ENCODE measurements at regions not wholly inside any gene's neighbourhood (a gene's known extent, or its start where the extent isn't known, plus 50 kb on each side); places are given as distances from the start of the nearest gene placed in this dataset.
A peak's percentile ranks its signal among the peaks of the same experiment; 100 is the strongest.

DNA sequence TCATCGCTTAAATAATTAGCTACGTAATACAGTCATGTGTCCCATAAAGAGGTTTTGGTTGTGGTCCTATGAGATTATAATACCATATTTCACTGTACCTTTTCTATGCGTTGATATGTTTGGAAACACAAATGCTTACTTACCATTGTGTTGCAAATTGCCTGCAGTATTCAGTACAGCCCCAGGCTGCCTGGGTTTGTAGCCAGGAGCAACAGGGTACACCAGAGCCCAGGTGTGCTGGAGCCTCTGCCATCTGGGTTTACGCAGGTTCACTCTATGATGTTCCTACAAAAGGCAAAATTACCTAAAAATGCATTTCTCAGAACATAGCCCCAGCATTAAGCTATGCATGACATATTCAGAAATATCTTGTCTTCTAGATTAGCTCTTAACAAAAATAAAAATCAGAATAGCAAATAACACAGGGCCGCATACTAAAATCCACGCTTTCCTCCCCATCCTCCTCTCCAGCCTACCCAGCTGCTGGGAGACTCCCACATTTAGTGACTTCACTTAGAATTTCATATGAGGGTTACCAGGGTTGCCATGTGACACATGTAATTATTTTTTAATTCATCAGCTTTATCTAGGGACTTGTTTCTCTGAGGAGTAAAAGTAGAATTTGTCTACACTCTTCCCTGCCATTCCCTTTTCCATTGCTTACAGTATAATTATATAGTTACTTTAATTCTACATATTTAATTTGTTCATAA, 559.0 kb upstream of the ADARB2 start:
- DNase-seq: no peak

DNA sequence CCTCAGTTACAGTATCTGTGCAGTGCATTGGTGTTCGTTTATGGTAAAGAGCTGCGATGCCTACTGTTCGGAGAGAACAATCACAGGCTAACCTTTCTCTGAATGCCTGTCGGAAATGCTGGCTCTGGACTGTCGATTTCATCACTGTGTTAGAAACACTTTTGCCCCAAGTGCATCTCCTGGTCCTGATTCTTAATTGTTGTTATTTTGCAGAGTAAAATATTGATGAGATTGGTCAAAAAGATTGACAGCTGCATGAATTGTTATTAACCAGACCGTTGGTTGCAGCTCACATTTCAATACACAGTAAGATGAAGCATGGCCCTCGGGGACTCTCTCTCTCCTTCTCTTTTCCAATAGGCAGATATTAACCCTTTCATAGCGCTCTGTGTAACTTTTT, 557.4 kb upstream of the ADARB2 start:
- no peak for DNase-seq

DNA sequence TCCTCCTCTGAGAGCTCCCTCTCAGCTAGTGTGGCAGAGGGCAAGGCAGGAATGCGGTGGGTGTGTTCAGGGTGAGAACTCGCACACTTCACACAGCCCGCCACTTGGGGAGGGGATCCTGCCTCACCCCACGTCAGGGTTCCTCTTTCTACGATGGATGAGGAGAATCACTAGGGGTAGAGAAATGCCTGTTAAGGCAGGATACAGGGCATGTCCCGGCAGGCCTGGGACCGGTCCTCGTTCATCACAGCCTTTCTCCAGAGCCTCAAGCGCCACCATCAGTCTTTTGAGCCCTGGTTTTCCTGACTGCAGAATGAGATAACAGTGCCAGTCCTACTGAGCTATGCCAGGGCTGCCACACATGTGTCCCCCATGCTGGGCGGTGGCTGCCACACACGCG, 546.7 kb upstream of the ADARB2 start:
- DNase-seq: no peak

DNA sequence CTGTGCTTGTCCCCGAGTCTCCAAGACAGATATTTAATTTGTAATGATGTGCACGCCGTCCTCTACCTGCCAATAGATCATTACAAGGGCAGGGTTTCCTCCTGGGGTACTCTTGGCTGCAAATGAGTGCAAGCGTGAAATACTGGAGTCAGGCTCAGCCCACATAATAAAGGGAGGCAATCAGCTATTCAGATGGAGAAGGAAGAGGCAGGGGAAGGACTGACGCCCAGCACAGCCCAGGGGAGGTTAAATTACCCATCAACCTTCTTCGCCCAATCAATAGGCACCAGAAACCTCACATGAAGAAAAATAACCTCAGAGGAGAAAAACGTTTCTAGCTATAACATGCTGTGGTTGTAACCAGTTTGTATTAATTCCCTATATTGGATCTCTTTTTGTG, 544.9 kb upstream of the ADARB2 start:
- no peak for DNase-seq

DNA sequence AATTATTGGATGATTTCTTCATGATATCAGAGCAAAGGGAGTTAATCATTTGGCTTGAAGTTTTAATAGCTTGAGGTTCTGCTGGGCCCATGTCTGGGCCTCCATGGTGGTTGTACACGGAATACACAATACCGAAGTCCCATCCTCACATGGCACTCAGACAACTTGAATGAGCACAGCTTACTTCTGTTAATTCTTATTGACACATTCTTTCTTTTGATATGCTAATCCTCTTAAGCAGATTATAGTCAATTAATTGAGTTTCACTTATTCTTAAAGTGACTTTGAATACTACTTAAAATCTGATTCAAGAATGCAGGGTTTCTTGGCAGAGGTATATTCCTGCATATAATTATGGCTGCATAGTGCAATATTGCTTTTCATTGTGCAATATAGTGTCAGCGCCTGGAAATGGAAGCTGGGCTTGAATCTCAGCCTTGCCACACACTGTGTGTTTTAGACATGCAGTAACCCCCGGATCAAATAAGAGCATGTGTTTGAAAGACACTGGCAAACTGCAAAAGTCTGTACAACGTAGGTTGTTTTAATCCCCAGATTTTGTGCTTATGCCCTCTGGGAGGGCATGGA, 543.5 kb upstream of the ADARB2 start:
- no peak for DNase-seq

DNA sequence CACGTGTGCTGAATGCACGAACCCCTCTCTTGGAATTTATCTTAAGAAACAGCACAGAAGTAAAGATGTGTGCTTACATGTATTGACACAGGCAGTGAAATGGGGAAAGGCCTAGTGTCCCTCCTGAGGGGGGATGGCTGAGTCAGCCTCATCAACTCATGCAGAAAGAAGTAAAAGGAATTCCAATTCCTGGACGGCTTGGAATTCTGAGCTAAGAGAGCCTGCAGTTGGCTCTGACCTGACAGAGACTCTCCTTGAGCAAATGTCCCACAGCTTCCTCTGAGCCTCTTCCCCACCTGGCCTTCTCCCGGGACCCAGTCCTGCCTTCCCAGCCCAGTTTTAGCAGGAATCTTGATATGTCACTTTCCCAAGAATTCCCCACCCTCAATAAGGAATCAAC, 542.4 kb upstream of the ADARB2 start:
- no peak for DNase-seq

DNA sequence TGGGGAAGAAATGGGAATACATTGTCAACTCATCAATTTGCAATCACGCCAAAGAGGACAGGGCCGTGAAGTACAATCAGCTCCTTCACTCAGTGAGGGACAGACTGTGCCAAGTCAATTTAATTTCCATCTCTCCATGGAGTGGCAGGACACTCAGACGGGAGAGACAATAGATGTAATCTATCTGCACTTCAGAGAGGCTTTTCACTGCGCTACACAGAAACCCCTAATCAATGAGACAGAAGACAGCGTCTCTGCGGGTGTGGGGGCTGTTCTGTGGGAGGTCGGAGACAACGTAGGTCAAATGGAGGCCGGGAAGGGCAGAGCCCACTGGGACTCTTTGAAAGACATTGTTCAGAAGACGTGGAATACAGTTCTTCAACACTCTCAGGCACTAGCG, 541.0 kb upstream of the ADARB2 start:
- peak; percentile 25 for DNase-seq

DNA sequence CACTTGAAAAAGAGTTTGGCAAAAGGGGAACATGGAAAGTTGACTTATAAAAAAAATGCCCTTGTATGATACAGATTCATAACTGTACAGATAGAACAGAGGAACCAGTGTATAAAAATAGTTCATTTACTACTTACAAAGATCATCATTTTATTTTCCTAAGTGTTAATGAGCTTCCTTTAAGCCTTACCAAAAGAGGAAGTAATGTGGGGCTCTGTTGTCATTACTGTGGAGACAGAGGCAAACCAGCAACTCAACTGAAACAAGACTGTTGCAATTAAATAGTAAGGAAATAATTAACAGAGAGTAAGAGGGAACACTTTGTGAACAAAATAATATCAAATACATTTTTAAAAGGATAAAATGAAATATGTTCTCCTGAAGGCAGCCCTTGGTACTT, 526.2 kb upstream of the ADARB2 start:
- no peak for DNase-seq

DNA sequence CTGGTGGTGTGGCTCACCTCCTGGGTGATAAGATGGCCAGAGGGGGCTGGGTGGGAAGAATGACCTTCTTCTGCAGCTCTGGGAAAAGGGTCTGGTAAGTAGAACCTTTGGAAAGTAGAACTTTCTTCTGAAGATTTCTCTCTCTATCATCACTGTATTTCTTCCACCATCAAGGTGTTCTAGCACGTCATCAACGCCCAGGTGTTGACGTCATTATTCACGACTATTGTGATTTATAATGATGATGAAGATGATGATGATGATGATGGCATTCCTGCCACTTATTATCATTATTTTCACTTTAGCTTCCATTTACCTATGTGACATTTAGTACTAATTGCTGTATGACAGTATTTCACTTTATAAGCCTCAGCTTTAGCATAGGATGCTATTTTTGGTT, 525.6 kb upstream of the ADARB2 start:
- no peak for DNase-seq

DNA sequence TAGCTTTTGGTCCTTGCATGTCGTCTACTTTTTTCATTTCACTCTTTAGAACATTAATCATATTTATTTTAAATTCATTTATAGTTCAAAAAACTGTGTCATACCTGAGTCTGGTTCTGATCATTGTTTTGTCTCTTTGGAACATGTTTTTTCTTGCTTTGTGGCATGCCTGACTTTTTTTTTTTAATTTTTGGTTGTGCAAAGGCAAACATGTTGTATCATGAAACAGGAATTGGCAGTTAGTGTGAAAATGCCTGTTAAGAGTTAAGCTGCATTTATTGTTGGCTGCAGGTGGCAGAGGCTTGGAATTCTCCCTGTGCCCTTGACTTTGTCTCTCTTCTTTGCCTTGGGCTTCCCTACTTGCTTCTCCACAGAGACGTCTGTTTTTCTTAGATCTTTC, 525.0 kb upstream of the ADARB2 start:
- DNase-seq: no peak

DNA sequence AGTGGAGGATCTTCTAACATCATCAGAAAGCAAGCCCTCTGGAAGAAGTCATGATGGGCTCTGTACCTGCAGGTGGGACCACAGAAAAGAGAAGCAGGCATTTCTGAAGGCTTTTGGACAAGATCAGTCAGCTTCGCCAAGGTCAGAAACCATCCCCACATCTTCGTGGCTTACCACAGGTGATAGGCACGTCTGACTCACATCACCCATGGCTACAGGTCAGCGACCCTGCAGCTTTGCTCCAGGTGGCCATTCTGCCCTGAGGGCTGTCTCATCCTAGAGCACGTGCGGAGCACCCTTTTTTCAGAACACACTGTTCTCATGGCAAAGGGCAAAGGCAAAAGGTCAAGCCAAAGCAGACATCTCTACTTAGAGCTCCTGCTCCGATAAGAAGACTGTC, 518.9 kb upstream of the ADARB2 start:
- no peak for DNase-seq

DNA sequence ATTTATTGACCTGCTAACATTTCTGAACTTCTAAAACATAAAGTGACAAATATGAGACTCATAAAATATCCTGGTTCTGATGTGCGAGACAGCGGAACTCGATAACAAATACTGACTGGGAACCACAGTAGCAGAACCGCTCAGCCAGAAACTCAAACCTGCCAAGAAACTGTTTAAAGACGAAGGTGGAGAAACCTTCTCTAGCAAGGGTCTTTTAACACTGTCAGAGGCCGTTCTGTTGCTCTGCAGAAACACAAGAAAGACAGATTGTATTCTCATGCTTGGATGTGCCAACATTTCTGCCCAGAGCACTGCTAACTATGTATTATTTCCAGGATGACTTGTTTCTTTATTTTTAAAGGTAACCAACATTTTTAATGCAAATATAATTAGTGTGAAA, 514.8 kb upstream of the ADARB2 start:
- no peak for DNase-seq

DNA sequence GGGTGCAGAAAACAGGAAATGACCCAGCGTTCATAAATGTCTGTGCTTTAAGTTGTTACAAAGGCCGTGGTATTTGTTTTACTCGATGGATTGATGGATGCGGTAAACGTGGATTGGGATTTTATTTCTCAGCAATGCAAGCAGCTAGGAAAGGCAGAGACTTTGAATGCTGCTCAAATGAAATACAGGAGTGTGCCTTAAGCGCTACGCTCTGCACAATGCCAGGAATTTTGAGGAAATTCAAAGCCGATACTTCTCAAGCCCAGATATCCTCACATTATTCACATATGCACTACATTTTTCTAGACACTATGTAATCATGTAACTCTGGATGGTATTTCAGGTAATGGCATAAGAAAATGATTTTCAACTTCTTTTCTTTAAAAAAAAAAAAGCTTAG, 514.3 kb upstream of the ADARB2 start:
- no peak for DNase-seq

DNA sequence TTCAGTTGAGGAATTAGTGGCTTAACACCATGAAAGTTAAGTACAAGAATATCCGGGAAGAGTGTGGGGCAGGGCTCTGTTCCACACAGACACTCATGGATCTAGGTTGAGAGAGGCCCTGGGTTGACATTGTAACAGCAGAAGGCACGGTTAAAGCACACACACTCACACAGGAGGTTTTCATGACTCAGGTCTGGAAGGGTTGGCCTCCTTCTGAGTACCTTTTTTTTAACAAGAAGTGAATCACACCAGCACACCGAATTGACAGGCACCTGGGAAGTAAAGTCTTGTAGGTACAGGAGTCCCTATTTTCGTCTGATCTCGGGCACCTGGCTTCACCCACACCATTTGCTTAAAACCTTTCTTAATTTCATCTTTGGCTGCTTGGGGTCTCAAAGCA, 509.4 kb upstream of the ADARB2 start:
- no peak for DNase-seq

DNA sequence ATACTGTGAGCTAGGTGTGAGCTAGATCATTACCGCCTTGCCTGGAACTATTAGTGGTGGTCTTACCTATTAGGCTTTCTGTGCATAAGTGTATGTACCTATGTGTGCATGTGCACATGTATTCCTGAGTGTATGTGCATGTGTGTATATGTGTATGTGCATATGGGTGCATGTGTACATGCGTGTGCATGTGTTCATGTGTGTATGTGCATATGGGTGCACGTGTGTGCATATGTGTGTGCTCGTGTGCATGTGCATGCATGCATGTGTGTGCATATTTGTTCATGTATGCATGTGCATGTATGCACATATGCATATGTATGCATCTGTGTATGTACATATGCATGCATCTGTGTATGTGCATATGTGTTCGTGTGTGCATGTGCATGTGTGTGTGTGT, 508.3 kb upstream of the ADARB2 start:
- DNase-seq: no peak

DNA sequence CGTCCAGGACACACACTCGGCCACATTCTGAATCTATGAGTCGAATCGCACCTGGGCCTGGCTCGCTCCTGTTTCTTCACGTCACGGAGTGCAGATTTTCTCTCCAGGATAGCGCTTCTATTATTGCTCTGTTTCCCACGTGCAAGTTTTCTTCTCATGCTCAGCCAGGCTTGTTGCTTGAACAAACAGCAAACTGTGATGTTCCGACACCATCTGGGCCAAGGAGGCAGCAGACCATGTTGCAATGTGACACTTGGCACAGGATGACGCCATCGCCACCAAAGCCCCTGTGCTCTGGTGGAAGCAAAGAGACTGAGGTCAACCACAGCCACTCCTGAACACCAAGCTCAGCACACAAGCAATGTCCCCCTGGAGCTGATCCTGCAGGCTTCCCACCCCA, 507.1 kb upstream of the ADARB2 start:
- DNase-seq: no peak

DNA sequence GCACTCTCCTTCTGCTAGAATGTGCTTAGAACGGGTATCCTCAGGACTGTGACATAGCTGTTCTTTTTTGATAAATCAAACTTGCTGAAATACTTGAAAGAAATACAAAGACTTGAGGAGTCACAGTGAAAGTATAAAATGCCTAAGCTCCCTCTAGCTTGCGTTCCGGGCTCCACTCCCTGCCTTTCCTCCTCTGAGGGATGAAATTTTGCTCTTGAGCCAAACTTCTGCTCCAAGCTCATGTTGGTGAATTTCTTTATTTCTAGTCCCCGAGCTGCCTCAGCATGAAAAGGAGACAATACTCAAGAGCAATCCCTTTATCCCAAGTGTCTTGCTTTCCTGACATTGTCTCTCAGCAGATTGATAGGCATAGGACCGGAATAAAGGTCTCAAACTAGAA, 499.6 kb upstream of the ADARB2 start:
- no peak for DNase-seq

DNA sequence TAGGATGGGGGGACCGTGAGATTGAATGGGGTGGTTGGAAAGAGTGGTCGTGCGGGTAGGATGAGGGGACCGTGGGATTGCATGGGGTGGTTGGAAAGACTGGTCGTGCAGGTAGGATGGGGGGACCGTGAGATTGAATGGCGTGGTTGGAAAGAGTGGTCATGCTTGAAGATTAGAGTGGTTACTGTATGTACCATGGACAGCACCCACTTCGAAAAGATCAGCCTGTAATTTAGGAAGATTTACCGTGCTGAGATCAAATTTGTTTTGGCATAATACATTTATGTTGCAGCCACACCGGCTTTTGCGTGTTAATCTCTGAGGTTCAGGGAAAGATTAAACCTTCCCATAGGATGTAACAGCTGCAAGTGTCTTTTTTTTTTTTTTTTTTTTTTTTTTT, 495.2 kb upstream of the ADARB2 start:
- no peak for DNase-seq

DNA sequence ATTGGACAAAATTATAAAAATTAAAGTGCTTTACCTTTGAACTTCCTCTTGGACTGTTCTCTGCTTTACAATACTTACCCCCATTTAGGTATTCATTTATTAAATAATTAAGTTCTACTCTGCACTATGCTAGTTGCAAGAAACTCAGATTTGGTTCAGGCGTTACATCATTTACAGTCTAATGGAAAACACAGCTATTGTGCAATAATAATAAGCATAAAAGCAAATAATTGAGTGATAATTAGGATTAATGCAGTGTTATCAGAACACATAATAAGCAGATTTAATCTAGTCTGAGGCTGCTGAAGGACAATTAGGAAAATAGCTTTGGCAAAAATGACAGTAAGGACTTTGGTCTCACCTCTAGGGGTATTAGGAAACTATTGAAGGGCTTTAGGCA, 493.2 kb upstream of the ADARB2 start:
- no peak for DNase-seq

DNA sequence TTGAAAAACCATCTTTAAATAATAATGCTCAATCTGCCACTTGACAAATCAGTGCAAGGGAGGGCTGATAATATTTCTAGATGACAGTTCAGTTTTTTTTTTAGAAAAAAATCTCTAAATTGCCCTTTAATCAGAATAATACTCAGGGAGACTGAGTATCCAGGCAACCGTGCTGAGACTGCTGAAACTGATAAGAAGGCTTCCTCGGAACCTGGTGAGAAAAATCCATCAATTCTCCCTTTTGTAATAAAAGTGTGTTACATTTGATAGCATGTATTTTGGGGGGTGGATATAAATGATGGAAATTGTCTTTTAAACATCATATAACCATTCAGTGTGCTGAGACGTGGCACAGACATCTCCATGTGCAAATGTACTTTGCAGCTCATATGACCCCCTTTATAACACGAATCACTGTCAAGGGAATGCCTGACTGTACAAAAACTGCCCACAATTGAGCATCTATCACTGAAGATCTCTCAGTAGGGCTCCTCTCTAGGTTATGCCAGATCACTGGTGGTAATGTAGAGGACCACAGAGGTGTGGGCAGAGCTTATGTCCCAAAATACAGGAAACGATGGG, 491.1 kb upstream of the ADARB2 start:
- no peak for DNase-seq

DNA sequence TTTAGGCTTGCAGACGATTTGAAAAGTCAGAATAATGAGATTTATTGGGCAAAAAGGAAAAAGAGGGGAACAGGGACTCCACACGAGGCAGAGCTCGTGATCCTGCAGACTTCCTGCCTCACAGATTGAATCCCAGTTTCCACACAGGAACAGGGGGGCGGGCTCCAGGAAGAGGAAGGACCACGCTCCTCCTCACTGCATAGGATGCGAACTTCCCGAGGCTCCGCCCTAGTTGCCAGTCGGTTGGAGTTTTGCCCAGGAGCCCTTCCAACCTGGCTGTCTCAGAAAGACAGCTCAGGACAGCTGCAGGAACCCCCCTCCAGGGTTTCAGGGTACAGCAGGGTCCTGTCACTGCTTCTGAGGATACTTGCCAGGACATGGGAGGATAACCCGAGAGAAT, 488.3 kb upstream of the ADARB2 start:
- no peak for DNase-seq

DNA sequence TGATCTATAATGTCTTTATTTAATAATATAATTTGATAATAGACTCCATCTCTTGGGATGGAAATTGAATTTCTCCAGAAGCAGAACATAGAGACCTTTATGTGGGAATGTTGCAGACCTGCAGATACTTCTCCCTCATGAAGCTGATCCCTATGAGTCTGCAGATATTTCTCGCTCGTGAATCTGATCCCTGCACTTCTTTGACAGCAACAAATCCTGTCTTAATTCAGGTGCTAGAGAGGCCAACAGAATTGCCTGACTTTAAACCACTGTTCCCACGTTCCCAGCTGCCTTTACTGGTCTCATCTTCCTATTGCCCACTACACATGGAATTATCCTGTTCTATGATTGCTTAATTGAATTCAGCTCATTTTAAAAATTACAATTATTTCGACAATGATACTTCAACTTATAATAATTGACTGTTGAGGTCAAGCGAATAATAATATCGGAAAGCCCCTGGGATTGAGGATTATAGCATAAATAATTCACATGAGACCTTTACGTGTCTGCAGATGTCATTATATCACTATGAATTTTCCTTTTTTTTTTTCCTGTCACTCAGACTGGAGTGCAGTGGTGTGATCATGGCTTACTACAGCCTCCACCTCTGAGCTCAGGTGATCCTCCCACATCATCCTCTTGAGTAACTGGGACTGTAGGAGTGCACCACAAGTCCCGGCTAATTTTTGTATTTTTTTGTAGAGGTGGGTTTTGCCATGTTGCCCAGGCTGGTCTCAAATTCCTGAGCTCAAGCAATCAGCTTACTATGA, 486.4 kb upstream of the ADARB2 start:
- no peak for DNase-seq

DNA sequence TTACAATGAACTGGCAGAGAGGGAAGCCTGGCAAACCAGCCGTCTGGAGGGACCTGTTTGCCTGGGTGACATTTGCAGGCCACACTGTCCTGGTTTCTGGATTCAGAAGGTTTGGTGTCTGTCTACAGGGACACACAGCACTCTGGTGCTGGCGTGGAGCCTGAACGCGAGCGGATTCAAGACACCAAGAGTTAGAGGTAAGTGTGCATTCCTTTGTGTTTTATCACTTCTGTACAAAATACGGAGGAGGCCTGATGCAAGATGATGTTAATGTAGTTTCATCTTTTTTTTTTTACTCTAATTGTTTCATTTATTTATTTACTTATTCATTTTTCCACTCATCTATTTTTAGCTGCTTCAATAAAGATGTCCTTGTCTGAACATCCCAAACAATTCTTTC, 485.3 kb upstream of the ADARB2 start:
- DNase-seq: no peak

DNA sequence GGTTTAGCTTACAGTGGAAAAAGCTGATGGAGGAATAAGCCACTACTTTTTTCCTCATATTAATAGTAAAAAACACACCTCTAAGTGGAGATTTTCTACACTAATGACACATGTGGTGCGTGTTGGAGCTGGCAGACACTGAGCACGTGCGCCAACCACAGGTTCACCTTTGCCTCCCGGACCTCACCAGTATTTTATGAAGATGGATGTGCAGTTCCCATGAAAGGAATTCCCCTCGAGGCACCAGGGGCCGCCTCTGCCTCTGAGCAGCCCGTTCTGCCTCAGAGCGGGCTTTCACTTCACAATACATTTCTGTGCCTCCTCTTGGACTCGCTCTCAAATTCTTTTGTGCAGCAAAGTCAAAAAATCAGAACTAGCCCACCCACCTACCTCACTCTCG, 477.5 kb upstream of the ADARB2 start:
- DNase-seq: no peak
